Vagina (tissue), 2 donors: ENCODE measurements at regions not wholly inside any gene's neighbourhood (a gene's known extent, or its start where the extent isn't known, plus 50 kb on each side); places are given as distances from the start of the nearest gene placed in this dataset.

Source experiments
- CTCF ChIP-seq, 3 experiments: fragments of 450-650 bp in 2 of 3; fragments of 200-600 bp in 1 of 3; sonication (generic) in 1 of 3; IDR thresholded peaks; one replicate each; pipeline ENCODE4 v1.5.1; 2017 to 2019; ENCODE audit warnings: antibody characterized with exemption in 3 of 3, mild to moderate bottlenecking in 2 of 3, moderate library complexity in 2 of 3
- POLR2A ChIP-seq, 2 donors: fragments of 450-650 bp; IDR thresholded peaks; one replicate each; pipeline ENCODE4 v1.6.1; 2017; ENCODE audit warnings: antibody characterized with exemption in 2 of 2, mild to moderate bottlenecking in 2 of 2, moderate library complexity in 2 of 2
- POLR2AphosphoS5 ChIP-seq, 2 donors: sonication (generic); formaldehyde crosslinking; IDR thresholded peaks; one replicate each; pipeline ENCODE4 v1.9.0; 2017; ENCODE audit warnings: antibody characterized with exemption in 2 of 2, mild to moderate bottlenecking in 2 of 2, low read depth in 1 of 2; ENCODE audit not compliant: insufficient read depth in 1 of 2

- no peak for TF ChIP-seq CTCF (IDR thresholded peaks at IDR 0.05)
- TF ChIP-seq POLR2AphosphoS5 (IDR thresholded peaks at IDR 0.05; ENCODE audit: insufficient read depth in 1 of 2, low read depth in 1 of 2) = no peak
- no peak for TF ChIP-seq POLR2A (IDR thresholded peaks at IDR 0.05)
Observed at GRCh38 chr4:85228264-85228663, 246.7 kb upstream of the ARHGAP24 start.
